GM12878 (cell line): ENCODE measurements at regions not wholly inside any gene's neighbourhood (a gene's known extent, or its start where the extent isn't known, plus 50 kb on each side); places are given as distances from the start of the nearest gene placed in this dataset.

Experiments
- ATAC-seq: fragments of 200-7000 bp; cut with Tn5 transposase; 3 replicates; pipeline ENCODE4 v1.9.1; 2020; ENCODE audit warnings: mild to moderate bottlenecking, moderate library complexity
- BruUV-seq: library from RNA; stranded (reverse); fragments of 400-500 nt; replicated peaks from 2 replicates; lab custom pipeline; 2021; lab: Mats Ljungman, UMichigan
- CTCF ChIA-PET: fragments of 300-600 bp; sonication (Branson Sonifier 250); formaldehyde crosslinking; extraction: SDS; loops from one replicate; lab custom pipeline; 2021; ENCODE audit warnings: inconsistent platforms; lab: Yijun Ruan, JAX
- POLR2A ChIA-PET: fragments of 350-600 bp; formaldehyde crosslinking; extraction: SDS; loops from one replicate; lab custom pipeline; 2021; ENCODE audit warnings: inconsistent platforms; lab: Charles Lee
- RAD21 ChIA-PET: fragments of 300-600 bp; sonication (Branson Sonifier 250); formaldehyde crosslinking; loops from one replicate; lab custom pipeline; 2023; ENCODE audit warnings: antibody characterized with exemption; ENCODE audit not compliant: unreplicated experiment; lab: Charles Lee
- SMC1A ChIA-PET: fragments of 300-600 bp; sonication (Branson Sonifier 250); formaldehyde crosslinking; loops from one replicate; lab custom pipeline; 2023; ENCODE audit not compliant: unreplicated experiment, uncharacterized antibody; lab: Charles Lee
- DNase-seq: peaks from one replicate; pipeline ENCODE4 v3.0.0-alpha.2; 2011; ENCODE audit warnings: low read depth, low spot score
- FAIRE-seq: peaks from 3 replicates; lab custom pipeline; 2011; peaks lifted over from hg19 to GRCh38; lab: Jason Lieb, UNC
- H2AFZ ChIP-seq: 2 replicates; pipeline ENCODE4 v1.6.0; 2011; ENCODE audit warnings: low read depth, low read length, control low read depth; ENCODE audit not compliant: control insufficient read depth
- H3K27ac ChIP-seq: 2 replicates; pipeline ENCODE4 v1.5.1; 2011; ENCODE audit warnings: control low read depth; ENCODE audit not compliant: control insufficient read depth, insufficient read depth
- H3K27me3 ChIP-seq, 2 experiments: replicated peaks in 1 of 2; 2 replicates each; pipeline versions ENCODE4 v1.6.0 to v1.6.1; 2011; ENCODE audit warnings: low read length in 1 of 2; ENCODE audit not compliant: control insufficient read depth in 2 of 2, insufficient read depth in 2 of 2
- H3K36me3 ChIP-seq, 2 experiments: 2 replicates each; pipeline ENCODE4 v1.5.1; 2011; ENCODE audit warnings: low read length in 1 of 2; ENCODE audit not compliant: control insufficient read depth in 2 of 2, insufficient read depth in 2 of 2
- H3K4me1 ChIP-seq: 2 replicates; pipeline ENCODE4 v1.6.1; 2011; ENCODE audit warnings: mild to moderate bottlenecking, low read length, moderate library complexity, mixed read lengths; ENCODE audit not compliant: control insufficient read depth, insufficient read depth
- H3K4me2 ChIP-seq: 2 replicates; pipeline ENCODE4 v1.6.0; 2011; ENCODE audit warnings: control low read depth; ENCODE audit not compliant: control insufficient read depth, insufficient read depth
- H3K4me3 ChIP-seq: fragments of 200-600 bp; sonication (generic); 2 replicates; pipeline ENCODE4 v1.5.1; 2016
- H3K79me2 ChIP-seq: 2 replicates; pipeline ENCODE4 v1.6.0; 2011; ENCODE audit warnings: low read length; ENCODE audit not compliant: control insufficient read depth, insufficient read depth
- H3K9ac ChIP-seq: 2 replicates; pipeline ENCODE4 v1.8.0; 2011; ENCODE audit warnings: low read length, control low read depth, mixed read lengths; ENCODE audit not compliant: control insufficient read depth, insufficient read depth
- H3K9me3 ChIP-seq: replicated peaks from 3 replicates; pipeline ENCODE4 v1.5.1; 2011; ENCODE audit warnings: mild to moderate bottlenecking, low read length; ENCODE audit not compliant: control insufficient read depth, insufficient read depth
- H4K20me1 ChIP-seq: 2 replicates; pipeline ENCODE4 v1.6.0; 2011; ENCODE audit not compliant: control insufficient read depth, insufficient read depth
- CBFB ChIP-seq: IDR thresholded peaks from 2 replicates; pipeline ENCODE4 v1.6.1; 2016; ENCODE audit warnings: antibody characterized with exemption, low read depth
- CEBPB ChIP-seq, 2 experiments: fragments of 150-350 bp in 1 of 2; IDR thresholded peaks; 2 replicates each; pipeline ENCODE4 v1.6.1; 2012 to 2014; ENCODE audit warnings: low read depth in 2 of 2, low read length in 2 of 2, borderline replicate concordance in 1 of 2, inconsistent platforms in 1 of 2
- CREB1 ChIP-seq: IDR thresholded peaks from 2 replicates; pipeline ENCODE4 v1.6.1; 2012; ENCODE audit warnings: low read depth, mild to moderate bottlenecking, inconsistent platforms
- CTCF ChIP-seq, 3 experiments: IDR thresholded peaks in 2 of 3; conservative IDR thresholded peaks in 1 of 3; 2 replicates each; pipeline ENCODE4 v1.5.1; 2011; ENCODE audit warnings: low read depth in 3 of 3, low read length in 3 of 3, mild to moderate bottlenecking in 3 of 3, control low read depth in 2 of 3, moderate library complexity in 2 of 3, inconsistent platforms in 1 of 3, mixed read lengths in 1 of 3; ENCODE audit not compliant: control insufficient read depth in 2 of 3, insufficient read depth in 1 of 3; ENCODE audit errors: extremely low read depth in 1 of 3
- HCFC1 ChIP-seq: fragments of 150-350 bp; IDR thresholded peaks from 2 replicates; pipeline ENCODE4 v1.6.1; 2014; ENCODE audit warnings: low read length
- NR2F1 ChIP-seq: fragments of 450-650 bp; conservative IDR thresholded peaks from 2 replicates; pipeline ENCODE4 v1.6.1; 2017; ENCODE audit warnings: mild to moderate bottlenecking
- PRDM15 ChIP-seq: fragments of 450-650 bp; formaldehyde crosslinking; IDR thresholded peaks from 2 replicates; pipeline ENCODE4 v1.4.0; 2020; ENCODE audit warnings: mild to moderate bottlenecking, moderate library complexity
- RAD21 ChIP-seq: IDR thresholded peaks from 2 replicates; pipeline ENCODE4 v1.6.1; 2011; ENCODE audit warnings: mild to moderate bottlenecking, low read depth, low read length, moderate library complexity; ENCODE audit not compliant: insufficient read depth
- SPI1 ChIP-seq: IDR thresholded peaks from 2 replicates; pipeline ENCODE4 v1.6.1; 2011; ENCODE audit warnings: low read depth, mild to moderate bottlenecking, low read length, moderate library complexity, borderline replicate concordance; ENCODE audit not compliant: insufficient read depth
- SREBF1 ChIP-seq: IDR thresholded peaks from 2 replicates; pipeline ENCODE4 v1.6.1; 2012; ENCODE audit warnings: mild to moderate bottlenecking, low read length
- TCF12 ChIP-seq: IDR thresholded peaks from 2 replicates; pipeline ENCODE4 v1.6.1; 2011; ENCODE audit warnings: low read depth, mild to moderate bottlenecking, low read length
- TCF7 ChIP-seq: IDR thresholded peaks from 2 replicates; pipeline ENCODE4 v1.6.1; 2014; ENCODE audit warnings: antibody characterized with exemption, borderline replicate concordance
- ZNF592 ChIP-seq: fragments of 450-650 bp; IDR thresholded peaks from 2 replicates; pipeline ENCODE4 v1.6.1; 2017; ENCODE audit warnings: mild to moderate bottlenecking, moderate library complexity
- ZSCAN29 ChIP-seq: fragments of 450-650 bp; IDR thresholded peaks from 2 replicates; pipeline ENCODE4 v1.6.1; 2017; ENCODE audit warnings: mild to moderate bottlenecking, moderate library complexity
- WGBS: methylation state at CpG from one replicate; pipeline ENCODE4 v1.1.6; 2016; ENCODE audit warnings: low lambda C conversion rate; ENCODE audit not compliant: insufficient replicate concordance, insufficient coverage; ENCODE audit errors: missing lambda C conversion rate; 5-methylcytosine and 5-hydroxymethylcytosine counted together
- in situ Hi-C: fragments of 300-500 bp; cut with MboI; formaldehyde crosslinking; loops from 9 replicates; pipeline ENCODE4 v1.14.3; 2018; ENCODE audit warnings: mixed read lengths
- intact Hi-C: fragments of 100-400 bp; cut with micrococcal nuclease; formaldehyde crosslinking; loops from one replicate; pipeline ENCODE4 v1.14.2; 2022; ENCODE audit not compliant: unreplicated experiment

- no peak overlapping the region for H3K27ac ChIP-seq
- no peak for DNase-seq
- no peak overlapping the region for H3K4me2 ChIP-seq
- 16% methylated on average over 15 of the region's 15 CpGs for WGBS
- H3K9ac ChIP-seq: no peak overlapping the region
- in situ Hi-C loops: no loop called here
- peak; percentile 75 for FAIRE-seq
- RAD21 ChIA-PET: interaction anchor here (1.0 to 1.9 kb wide), 2 partner anchors 8 to 927 kb away, joined by 3 to 5 read pairs; no protein-coding TSS in a partner anchor
- peak; percentile 96 for ATAC-seq
- CTCF ChIA-PET: interaction anchor here (1.2 to 1.3 kb wide), 2 partner anchors 9 to 35 kb away, joined by 6 to 9 read pairs; no protein-coding TSS in a partner anchor
- no peaks in the 10 kb centered on the region for H3K27me3 ChIP-seq
- POLR2A ChIA-PET: no interaction called here
- BruUV-seq: no TSS peak
- H2AFZ ChIP-seq: no peak overlapping the region
- H4K20me1 ChIP-seq: no peaks in the 10 kb centered on the region
- no peak overlapping the region for H3K4me3 ChIP-seq
- intact Hi-C loops: loop anchor here (10.0 kb wide), 2 partner anchors 159 to 929 kb away; no protein-coding TSS in a partner anchor
- no peaks in the 10 kb centered on the region for H3K36me3 ChIP-seq
- SMC1A ChIA-PET: interaction anchor here (3.7 kb wide), 1 partner anchor 926 kb away, joined by 14 read pairs; no protein-coding TSS in a partner anchor
- H3K9me3 ChIP-seq: no peaks in the 10 kb centered on the region
- H3K4me1 ChIP-seq: no peaks in the 10 kb centered on the region
- no peaks in the 10 kb centered on the region for H3K79me2 ChIP-seq
- TF ChIP-seq TCF12 (0 out of 2 replicates have a peak, but pooled peaks have one; percentile 34), SREBF1 (no peak), CTCF (IDR thresholded peaks at IDR 0.05 in 2 of 3, conservative IDR thresholded peaks at IDR 0.05 in 1 of 3; ENCODE audit: control insufficient read depth in 2 of 3, extremely low read depth in 1 of 3, insufficient read depth in 1 of 3, low read depth in 3 of 3, low read length in 3 of 3) (peak; percentile 67 to 77 (median 77)), TCF7 (peak; percentile 52; the same call in 1 of the 2 replicates), CREB1 (0 out of 2 replicates have a peak, but pooled peaks have one; percentile 24), NR2F1 (no peak), CEBPB (IDR thresholded peaks at IDR 0.05; ENCODE audit: borderline replicate concordance in 1 of 2, low read depth in 2 of 2, low read length in 2 of 2) (no peak), RAD21 (peak; percentile 60), CBFB (no peak), HCFC1 (no peak), ZNF592 (no peak), ZSCAN29 (no peak), PRDM15 (CRISPR knock-in tag) (no peak), SPI1 (no peak)
Observed at GRCh38 chr10:118423800-118424442, 81.8 kb upstream of the FAM204A start.
